Tibial artery (tissue), 4 donors: ENCODE measurements at regions not wholly inside any gene's neighbourhood (a gene's known extent, or its start where the extent isn't known, plus 50 kb on each side); places are given as distances from the start of the nearest gene placed in this dataset.

Experiments used
- DNase-seq, 2 donors: peaks; one replicate each; pipeline ENCODE4 v3.0.0-alpha.2; 2019
- H3K27ac ChIP-seq, 2 donors: fragments of 200-600 bp; sonication (generic) in 1 of 2; 1 replicate in 1 of 2; 2 replicates in 1 of 2; pipeline ENCODE4 v1.5.1; 2018 to 2019; ENCODE audit warnings: mild to moderate bottlenecking in 1 of 2
- H3K27me3 ChIP-seq, 2 donors: fragments of 200-600 bp; sonication (generic) in 1 of 2; one replicate each; pipeline versions ENCODE4 v1.5.1 to v1.6.0; 2016 to 2019
- H3K36me3 ChIP-seq, 3 donors: fragments of 200-600 bp; sonication (generic) in 2 of 3; one replicate each; pipeline ENCODE4 v1.5.1; 2016 to 2019; ENCODE audit warnings: mild to moderate bottlenecking in 2 of 3
- H3K4me1 ChIP-seq, 4 donors: fragments of 200-600 bp; sonication (generic) in 2 of 4; 1 replicate in 3 of 4; 2 replicates in 1 of 4; pipeline ENCODE4 v1.5.1; 2016 to 2019
- H3K4me3 ChIP-seq, 2 donors: fragments of 200-600 bp; sonication (generic) in 1 of 2; 1 replicate in 1 of 2; 2 replicates in 1 of 2; pipeline ENCODE4 v1.5.1; 2018 to 2019; ENCODE audit warnings: mild to moderate bottlenecking in 2 of 2
- H3K9me3 ChIP-seq, 3 donors: fragments of 200-600 bp; sonication (generic) in 1 of 3; one replicate each; pipeline ENCODE4 v1.5.1; 2016 to 2019
- CTCF ChIP-seq, 2 experiments: fragments of 200-600 bp in 1 of 2; fragments of 450-650 bp in 1 of 2; IDR thresholded peaks; one replicate each; pipeline ENCODE4 v1.5.1; 2017 to 2019; ENCODE audit warnings: antibody characterized with exemption in 2 of 2, mild to moderate bottlenecking in 1 of 2, moderate library complexity in 1 of 2
- intact Hi-C: fragments of 100-400 bp; cut with DNase I; formaldehyde crosslinking; loops from one replicate; pipeline ENCODE4 v1.15.0; 2023; ENCODE audit warnings: low total_unique reads

- Histone ChIP-seq H3K27me3 (no peaks in the 10 kb centered on the region), H3K9me3 (no peaks in the 10 kb centered on the region), H3K4me1 (no peaks in the 10 kb centered on the region), H3K27ac (no peak overlapping the region), H3K36me3 (no peaks in the 10 kb centered on the region), H3K4me3 (no peak overlapping the region)
- intact Hi-C loops, result no loop called here
- no peak for TF ChIP-seq CTCF (IDR thresholded peaks at IDR 0.05)
- no peak for DNase-seq
Measured at GRCh38 chr12:59023861-59024424, 103.6 kb upstream of the LRIG3 start.

GRCh38 chr12:59020073-59020946 is 100.0 kb upstream of the LRIG3 start:
- no peak overlapping the region for H3K4me3 ChIP-seq
- no peak overlapping the region for H3K27ac ChIP-seq
- H3K4me1 ChIP-seq, result no peaks in the 10 kb centered on the region
- H3K9me3 ChIP-seq, result no peaks in the 10 kb centered on the region
- no peaks in the 10 kb centered on the region for H3K36me3 ChIP-seq
- TF ChIP-seq CTCF (IDR thresholded peaks at IDR 0.05), result no peak
- H3K27me3 ChIP-seq, result no peaks in the 10 kb centered on the region
- no peak for DNase-seq
- intact Hi-C loops, result no loop called here

- H3K4me3 ChIP-seq, result no peak overlapping the region
- no peaks in the 10 kb centered on the region for H3K36me3 ChIP-seq
- peaks cover 0 to 5% (median 0%) of the 10 kb centered on the region in 4 donors for H3K4me1 ChIP-seq
- DNase-seq, result no peak
- intact Hi-C loops, result no loop called here
- H3K9me3 ChIP-seq, result no peaks in the 10 kb centered on the region
- no peak overlapping the region for H3K27ac ChIP-seq
- TF ChIP-seq CTCF (IDR thresholded peaks at IDR 0.05), result no peak
- no peaks in the 10 kb centered on the region for H3K27me3 ChIP-seq
Measured at GRCh38 chr12:59014885-59015284, 94.6 kb upstream of the LRIG3 start.

- H3K4me3 ChIP-seq, result no peak overlapping the region
- intact Hi-C loops, result no loop called here
- TF ChIP-seq CTCF (IDR thresholded peaks at IDR 0.05), result no peak
- no peak overlapping the region for H3K27ac ChIP-seq
- no peaks in the 10 kb centered on the region for H3K36me3 ChIP-seq
- DNase-seq, result no peak
- H3K27me3 ChIP-seq, result no peaks in the 10 kb centered on the region
- peaks cover 0 to 9% (median 0%) of the 10 kb centered on the region in 4 donors for H3K4me1 ChIP-seq
- no peaks in the 10 kb centered on the region for H3K9me3 ChIP-seq
Measured at GRCh38 chr12:59010941-59011340, 90.6 kb upstream of the LRIG3 start.

- intact Hi-C loops, result no loop called here
- Histone ChIP-seq H3K9me3 (no peaks in the 10 kb centered on the region), H3K27me3 (no peaks in the 10 kb centered on the region), H3K4me3 (no peak overlapping the region), H3K36me3 (no peaks in the 10 kb centered on the region), H3K27ac (no peak overlapping the region), H3K4me1 (peaks cover 0 to 9% (median 0%) of the 10 kb centered on the region in 4 donors)
- no peak for DNase-seq
- no peak for TF ChIP-seq CTCF (IDR thresholded peaks at IDR 0.05)
Measured at GRCh38 chr12:59010118-59010517, 89.8 kb upstream of the LRIG3 start.
